HFFc6 (cell line): ENCODE measurements at regions not wholly inside any gene's neighbourhood (a gene's known extent, or its start where the extent isn't known, plus 50 kb on each side); places are given as distances from the start of the nearest gene placed in this dataset.

Experiments used
- DNase-seq: peaks from one replicate; pipeline ENCODE4 v3.0.0-alpha.2; 2018
- H3K27ac Mint-ChIP-seq: 2 replicates; pipeline ENCODE4 v1.8.0; 2020; ENCODE audit warnings: mild to moderate bottlenecking, mixed read lengths
- H3K27me3 Mint-ChIP-seq: 2 replicates; pipeline ENCODE4 v1.8.0; 2021; ENCODE audit warnings: mild to moderate bottlenecking, moderate library complexity, mixed read lengths; ENCODE audit not compliant: insufficient read depth
- H3K36me3 Mint-ChIP-seq: 2 replicates; pipeline ENCODE4 v1.8.0; 2021; ENCODE audit warnings: low read depth, mixed read lengths
- H3K4me1 Mint-ChIP-seq: 2 replicates; pipeline ENCODE4 v1.8.0; 2020; ENCODE audit warnings: low read depth, mixed read lengths
- H3K4me3 Mint-ChIP-seq: 2 replicates; pipeline ENCODE4 v1.8.0; 2020; ENCODE audit warnings: mild to moderate bottlenecking, moderate library complexity, mixed read lengths
- H3K9me3 Mint-ChIP-seq: 2 replicates; pipeline ENCODE4 v1.8.0; 2020; ENCODE audit warnings: mild to moderate bottlenecking, mixed read lengths
- TF ChIP-seq, protein P1 (sequence below): fragments of 200-600 bp; sonication (generic); IDR thresholded peaks from 2 replicates; pipeline ENCODE4 v1.5.0; 2021; ENCODE audit warnings: antibody characterized with exemption, mild to moderate bottlenecking

GRCh38 chr21:31395791-31396190 is 51.7 kb upstream of the TIAM1 start:
- TF ChIP-seq, protein P1, sequence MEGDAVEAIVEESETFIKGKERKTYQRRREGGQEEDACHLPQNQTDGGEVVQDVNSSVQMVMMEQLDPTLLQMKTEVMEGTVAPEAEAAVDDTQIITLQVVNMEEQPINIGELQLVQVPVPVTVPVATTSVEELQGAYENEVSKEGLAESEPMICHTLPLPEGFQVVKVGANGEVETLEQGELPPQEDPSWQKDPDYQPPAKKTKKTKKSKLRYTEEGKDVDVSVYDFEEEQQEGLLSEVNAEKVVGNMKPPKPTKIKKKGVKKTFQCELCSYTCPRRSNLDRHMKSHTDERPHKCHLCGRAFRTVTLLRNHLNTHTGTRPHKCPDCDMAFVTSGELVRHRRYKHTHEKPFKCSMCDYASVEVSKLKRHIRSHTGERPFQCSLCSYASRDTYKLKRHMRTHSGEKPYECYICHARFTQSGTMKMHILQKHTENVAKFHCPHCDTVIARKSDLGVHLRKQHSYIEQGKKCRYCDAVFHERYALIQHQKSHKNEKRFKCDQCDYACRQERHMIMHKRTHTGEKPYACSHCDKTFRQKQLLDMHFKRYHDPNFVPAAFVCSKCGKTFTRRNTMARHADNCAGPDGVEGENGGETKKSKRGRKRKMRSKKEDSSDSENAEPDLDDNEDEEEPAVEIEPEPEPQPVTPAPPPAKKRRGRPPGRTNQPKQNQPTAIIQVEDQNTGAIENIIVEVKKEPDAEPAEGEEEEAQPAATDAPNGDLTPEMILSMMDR: no peak
- Mint-ChIP-seq H3K4me1 (no peaks in the 10 kb centered on the region), H3K27me3 (no peaks in the 10 kb centered on the region), H3K36me3 (no peaks in the 10 kb centered on the region), H3K4me3 (no peak overlapping the region), H3K9me3 (peaks cover 13% of the 10 kb centered on the region; the same call in 1 of the 2 replicates), H3K27ac (no peak overlapping the region)
- no peak for DNase-seq

GRCh38 chr21:31395268-31395667 is 51.2 kb upstream of the TIAM1 start:
- Mint-ChIP-seq H3K27ac (no peak overlapping the region), H3K9me3 (peaks cover 13% of the 10 kb centered on the region; the same call in 1 of the 2 replicates), H3K27me3 (no peaks in the 10 kb centered on the region), H3K4me3 (no peak overlapping the region), H3K4me1 (no peaks in the 10 kb centered on the region), H3K36me3 (no peaks in the 10 kb centered on the region)
- TF ChIP-seq, protein P1: no peak
- DNase-seq: no peak

GRCh38 chr21:31394309-31394708 is 50.2 kb upstream of the TIAM1 start:
- TF ChIP-seq, protein P1: no peak
- H3K36me3 Mint-ChIP-seq: no peaks in the 10 kb centered on the region
- no peak overlapping the region for H3K4me3 Mint-ChIP-seq
- H3K27ac Mint-ChIP-seq: no peak overlapping the region
- no peak for DNase-seq
- H3K27me3 Mint-ChIP-seq: no peaks in the 10 kb centered on the region
- no peaks in the 10 kb centered on the region for H3K4me1 Mint-ChIP-seq
- peaks cover 13% of the 10 kb centered on the region; the same call in 1 of the 2 replicates for H3K9me3 Mint-ChIP-seq
